Fibroblast of the conjunctiva (primary cell): ENCODE measurements at regions not wholly inside any gene's neighbourhood (a gene's known extent, or its start where the extent isn't known, plus 50 kb on each side); places are given as distances from the start of the nearest gene placed in this dataset.
"Not testable (repeated sequence)": the region's sequence is repeated elsewhere in the genome, so short reads cannot be mapped to it uniquely, and the experiment has no call there.

Source experiments
- DNase-seq: peaks from one replicate; pipeline ENCODE4 v3.0.0-alpha.2; 2010; ENCODE audit warnings: low read depth

DNA sequence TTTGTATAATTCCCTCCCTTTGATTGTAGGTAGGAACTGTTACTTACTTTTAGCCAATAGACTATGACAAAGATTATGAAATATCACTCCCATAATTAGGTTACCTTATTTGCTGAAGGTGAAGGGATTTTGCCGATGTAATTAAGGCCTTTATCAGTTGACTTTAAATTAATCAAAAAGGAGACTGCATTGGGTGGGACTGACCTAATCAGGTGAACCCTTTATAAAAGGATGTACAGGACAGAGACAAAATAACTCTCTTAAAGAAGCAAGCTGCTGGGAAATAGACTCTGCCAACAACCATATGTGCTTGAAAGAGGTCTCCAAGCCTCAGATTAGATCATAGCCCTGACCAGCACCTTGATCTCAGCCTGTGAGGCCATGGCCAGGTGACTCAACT is 167.6 kb downstream of the SOX3 start:
- no peak for DNase-seq

- no peak for DNase-seq
Measured at GRCh38 chrX:140318296-140318695, 186.6 kb downstream of the SOX3 start.

GRCh38 chrX:140317462-140317861 is 187.4 kb downstream of the SOX3 start:
- no peak for DNase-seq

DNA sequence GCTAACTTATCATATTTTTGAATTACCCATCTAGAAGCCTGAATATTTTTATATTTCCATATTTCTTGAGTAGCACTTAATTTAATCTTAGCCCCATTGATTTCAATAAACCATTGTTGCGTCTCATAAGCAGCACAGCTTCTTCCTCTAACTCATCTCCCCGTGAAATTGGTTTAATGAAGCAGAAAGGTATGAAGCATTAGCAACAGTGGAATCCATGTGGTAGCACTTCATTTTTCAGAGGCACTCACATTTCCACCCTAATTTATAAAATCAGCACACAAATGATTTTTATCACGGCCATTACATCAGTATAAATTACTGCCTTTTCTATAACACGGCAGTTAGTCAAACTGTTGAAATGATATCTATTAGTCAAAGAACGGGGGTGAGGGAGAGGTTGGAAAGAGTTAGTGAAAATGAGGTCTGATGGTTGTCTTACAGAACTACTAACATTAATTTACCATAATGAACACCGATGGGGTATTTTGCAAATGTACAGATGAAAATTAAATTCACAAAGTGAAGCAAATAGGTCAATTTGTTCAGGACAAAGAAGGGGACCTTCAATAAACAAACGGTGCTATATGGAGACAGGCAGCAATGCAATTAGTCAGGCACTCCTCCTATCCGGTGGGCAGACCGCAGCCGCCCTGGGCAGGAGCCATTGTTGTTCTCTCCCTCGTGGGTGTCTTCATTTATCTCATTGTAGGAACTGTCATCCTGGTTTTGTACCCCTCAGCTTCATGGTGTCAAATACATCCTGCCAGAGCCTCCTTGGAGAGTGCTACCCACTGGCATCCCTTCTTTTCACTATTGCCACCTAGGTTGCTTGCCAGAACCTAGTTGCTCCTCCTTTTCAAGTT is 205.7 kb downstream of the SOX3 start:
- DNase-seq = no peak

- DNase-seq = no peak
Measured at GRCh38 chrX:140297273-140297672, 207.6 kb downstream of the SOX3 start.

DNA sequence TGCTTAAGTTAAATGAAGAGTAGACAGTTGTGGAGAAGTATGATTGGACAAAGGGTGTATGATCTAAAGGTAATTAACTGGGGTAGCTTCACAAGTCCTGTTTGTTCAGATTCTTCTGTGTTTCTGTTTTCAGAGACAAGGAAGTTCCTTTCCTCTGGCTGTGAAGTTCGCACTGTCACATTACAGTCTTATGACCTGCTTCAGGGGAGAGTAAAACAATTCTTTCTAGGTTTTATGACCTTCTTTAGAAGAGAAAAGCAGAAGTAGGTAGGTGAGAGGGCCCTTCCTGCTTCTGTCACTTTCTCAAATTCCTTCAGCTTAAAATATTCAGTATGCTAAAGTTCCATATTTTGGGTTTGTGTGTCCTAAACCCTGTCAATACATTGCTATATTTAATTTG is 211.9 kb downstream of the SOX3 start:
- no peak for DNase-seq

DNA sequence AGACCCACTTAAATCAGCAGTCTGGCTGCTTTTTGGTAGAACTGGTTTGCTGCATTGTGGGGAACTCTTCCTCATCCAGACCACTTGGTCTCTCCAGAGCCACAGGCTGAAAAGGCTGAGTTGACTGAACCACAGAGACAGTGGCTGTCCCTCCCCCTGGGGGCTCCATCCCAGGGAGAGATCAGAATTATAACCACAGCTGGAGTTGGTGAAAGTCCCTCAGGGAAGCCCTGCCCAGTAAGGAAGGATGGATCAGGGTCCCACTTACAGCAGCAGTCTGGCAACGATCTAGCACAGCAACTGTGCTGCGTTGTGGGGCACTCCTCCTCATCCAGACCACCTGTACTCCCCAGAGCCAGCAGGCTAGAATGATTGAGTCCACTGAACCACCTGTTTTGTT is 212.7 kb downstream of the SOX3 start:
- DNase-seq = no peak

DNA sequence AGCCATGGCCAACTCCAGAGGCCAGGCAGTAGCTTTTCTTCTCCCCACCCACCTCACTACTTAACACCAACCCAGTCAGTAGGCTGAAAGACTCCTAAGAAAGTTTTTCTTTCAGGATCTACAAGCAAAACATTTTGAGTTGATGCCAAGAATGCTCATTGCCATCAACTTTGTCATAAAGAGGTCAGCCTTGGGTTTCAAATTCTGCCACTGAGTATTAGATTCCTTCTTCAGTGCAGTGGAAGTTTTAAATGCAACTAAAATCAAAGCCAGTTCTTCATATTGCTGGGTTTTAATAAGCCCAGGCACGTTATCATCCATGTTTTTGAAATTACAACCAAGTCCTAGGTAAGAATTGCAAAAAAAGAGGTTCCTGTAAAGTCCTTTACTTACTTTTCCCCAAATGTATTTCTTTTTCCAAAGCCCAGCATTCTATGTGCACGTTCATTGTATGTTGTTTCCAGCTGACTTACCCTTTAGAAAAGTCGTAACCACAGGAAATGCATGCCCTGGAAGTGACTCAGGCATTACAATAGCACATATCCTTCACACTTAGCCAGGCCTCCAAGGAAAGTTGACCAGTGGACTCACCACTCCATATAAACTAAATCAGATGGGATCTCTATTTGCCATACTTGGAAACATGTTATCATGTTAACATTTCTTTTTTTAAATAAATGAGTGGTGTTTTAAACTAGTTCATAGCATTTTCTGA is 229.9 kb downstream of the SOX3 start:
- no peak for DNase-seq

GRCh38 chrX:140273921-140274320 is 230.9 kb downstream of the SOX3 start:
- no peak for DNase-seq

- no peak for DNase-seq
Measured at GRCh38 chrX:140250391-140250790, 254.5 kb downstream of the SOX3 start.

DNA sequence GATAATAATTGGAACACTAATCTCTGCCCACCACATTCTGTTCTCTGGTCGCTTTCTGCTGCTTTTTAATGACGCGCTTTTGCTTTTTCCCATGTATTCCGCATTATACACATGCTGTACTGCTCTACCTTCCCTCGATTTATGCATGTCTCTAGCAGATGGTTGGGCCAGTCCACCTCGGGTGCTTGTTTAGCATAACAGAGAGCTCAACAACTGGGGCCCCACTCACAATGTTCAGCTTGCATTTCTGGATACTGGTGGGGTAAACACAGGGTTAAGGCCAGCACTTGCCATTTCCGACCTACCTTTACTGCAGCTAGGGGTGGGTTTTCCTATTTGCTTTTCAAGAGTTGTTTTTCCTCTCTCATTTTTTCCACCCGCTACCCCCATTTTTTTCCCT is 255.8 kb downstream of the SOX3 start:
- no peak for DNase-seq

- DNase-seq = no peak
Measured at GRCh38 chrX:140229191-140229590, 263.9 kb upstream of the CXorf66 start.

- not testable (repeated sequence) for DNase-seq
Measured at GRCh38 chrX:140226037-140226436, 260.7 kb upstream of the CXorf66 start.

GRCh38 chrX:140215894-140216293 is 250.6 kb upstream of the CXorf66 start:
- not testable (repeated sequence) for DNase-seq

DNA sequence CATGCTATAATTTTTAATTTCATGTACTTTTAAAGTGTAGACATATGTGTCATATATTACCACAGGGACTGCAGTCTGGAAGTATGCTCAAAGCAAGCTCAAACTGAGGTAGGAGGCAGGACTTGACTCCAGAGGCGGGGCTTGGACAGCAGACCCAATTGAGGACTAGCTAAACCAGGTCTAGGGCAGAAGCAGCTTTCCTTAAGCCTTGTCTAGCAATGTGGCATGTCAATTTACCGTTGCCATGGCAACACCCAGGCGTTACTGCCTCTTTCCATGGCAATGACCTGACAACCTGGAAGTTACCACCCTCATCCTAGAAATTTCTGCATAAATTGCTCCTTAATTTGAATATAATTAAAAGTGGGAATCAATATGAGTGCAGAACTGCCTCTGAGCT is 249.2 kb upstream of the CXorf66 start:
- DNase-seq = not testable (repeated sequence)

- no peak for DNase-seq
Measured at GRCh38 chrX:140206657-140207056, 241.3 kb upstream of the CXorf66 start.

- DNase-seq = no peak
Measured at GRCh38 chrX:140190441-140191108, 225.3 kb upstream of the CXorf66 start.

DNA sequence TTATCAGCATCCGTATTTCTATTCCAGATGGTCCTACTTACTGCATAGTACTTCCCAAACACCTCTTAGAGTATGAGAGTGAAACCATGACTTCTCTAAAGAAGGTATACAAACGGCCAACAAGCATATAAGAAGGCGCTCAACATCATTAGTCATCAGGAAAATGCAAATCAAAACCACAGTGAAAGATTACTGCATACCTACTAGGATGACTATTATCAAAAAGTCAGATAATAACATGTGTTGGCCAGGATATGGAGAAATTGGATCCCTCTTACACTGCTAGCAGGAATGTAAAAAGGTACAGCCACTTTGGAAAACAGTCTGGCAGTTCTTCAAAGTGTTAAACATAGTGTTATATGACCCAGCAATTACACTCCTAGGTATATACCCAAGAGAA is 215.3 kb upstream of the CXorf66 start:
- DNase-seq = no peak

- DNase-seq = no peak
Measured at GRCh38 chrX:140177821-140178220, 212.5 kb upstream of the CXorf66 start.

DNA sequence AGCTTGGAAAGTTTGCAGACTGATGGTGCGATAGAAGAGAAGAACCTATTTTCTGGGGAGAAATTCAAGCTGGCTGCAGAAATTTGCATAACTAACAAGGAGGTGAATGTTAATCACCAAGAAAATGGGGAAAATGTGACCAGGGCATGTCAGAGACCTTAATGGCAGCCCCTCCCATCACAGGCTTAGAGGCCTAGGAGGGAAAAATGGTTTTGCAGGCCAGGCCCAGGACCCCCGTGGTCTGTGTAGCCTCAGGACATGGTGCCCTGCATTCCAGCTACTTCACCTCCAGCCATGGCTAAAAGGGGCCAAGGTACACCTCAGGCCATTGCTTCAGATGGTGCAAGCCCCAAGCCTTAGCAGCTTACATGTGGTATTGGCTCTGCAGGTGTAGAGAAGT is 207.1 kb upstream of the CXorf66 start:
- no peak for DNase-seq

DNA sequence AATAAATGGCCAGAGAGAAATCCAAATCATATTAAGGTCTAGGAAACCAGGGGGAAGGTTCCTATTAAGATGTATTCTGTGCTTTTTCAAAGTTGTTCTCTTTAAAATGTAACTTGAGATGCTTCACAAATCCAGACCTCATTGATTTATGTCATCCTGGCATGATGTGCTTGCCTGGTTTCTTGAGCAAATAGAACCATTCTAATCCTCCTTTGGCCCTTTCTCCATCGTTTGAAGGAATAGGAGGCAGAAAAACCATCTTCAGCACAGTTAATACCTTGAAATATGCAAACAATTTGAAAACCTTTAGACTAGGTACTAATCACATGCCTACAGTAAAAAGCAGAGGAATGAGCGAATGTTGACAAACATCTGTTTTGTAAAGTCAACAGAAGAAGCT is 202.2 kb upstream of the CXorf66 start:
- DNase-seq = no peak

DNA sequence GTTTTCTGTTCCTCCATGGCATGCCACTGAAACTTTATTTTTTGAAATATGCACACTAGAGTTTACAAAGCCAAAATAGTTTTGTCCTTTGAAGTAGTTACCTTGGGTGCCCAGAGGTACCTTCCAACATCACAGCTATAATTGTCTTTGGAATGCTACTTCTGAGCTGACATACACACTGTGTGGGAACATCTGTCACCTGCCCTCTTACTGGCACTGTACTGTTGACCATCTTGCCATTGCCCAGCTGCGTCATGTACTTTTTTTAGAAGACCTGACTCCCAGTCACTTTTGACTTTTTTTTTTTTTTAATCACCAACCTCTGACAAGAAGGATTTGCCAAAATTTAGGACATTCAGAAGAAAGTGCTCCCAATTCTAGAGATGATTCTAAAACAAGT is 200.5 kb upstream of the CXorf66 start:
- DNase-seq = no peak

GRCh38 chrX:140164391-140164790 is 199.1 kb upstream of the CXorf66 start:
- no peak for DNase-seq
